ENCODE measurements at regions not wholly inside any gene's neighbourhood (a gene's known extent, or its start where the extent isn't known, plus 50 kb on each side); places are given as distances from the start of the nearest gene placed in this dataset.
A peak's percentile ranks its signal among the peaks of the same experiment; 100 is the strongest.

- no peaks in the 10 kb centered on the region for H3K27me3 ChIP-seq (ENCODE audit: insufficient read depth, low read length)
- no peak overlapping the region for H3T11ph ChIP-seq (ENCODE audit: low read length)
- H4K20me1 ChIP-seq (ENCODE audit: control insufficient read depth, insufficient read depth, insufficient read length), result no peaks in the 10 kb centered on the region
- H2BK5ac ChIP-seq (ENCODE audit: insufficient read length, low read length), result no peak overlapping the region
- no peak overlapping the region for H3K23ac ChIP-seq (ENCODE audit: insufficient read length, low read depth, low read length)
- no peak overlapping the region for H3K18ac ChIP-seq (ENCODE audit: insufficient read length, low read depth, low read length)
- H2AFZ ChIP-seq (ENCODE audit: low read length), result no peak overlapping the region
- DNase-seq, result no peak
- no peak overlapping the region for H3K4me2 ChIP-seq (ENCODE audit: insufficient read depth, insufficient read length, low read length)
- H3K79me2 ChIP-seq (ENCODE audit: insufficient read depth, low read length), result no peaks in the 10 kb centered on the region
- no peaks in the 10 kb centered on the region for H3K36me3 Mint-ChIP-seq (ENCODE audit: insufficient read depth in 1 of 3, low read depth in 3 of 3)
- H4K8ac ChIP-seq (replicated peaks; ENCODE audit: insufficient read length, low read depth, low read length), result no peak overlapping the region
- H3K9me3 Mint-ChIP-seq, result no peaks in the 10 kb centered on the region
- no peak overlapping the region for H2BK20ac ChIP-seq (ENCODE audit: low read depth, low read length, poor library complexity, severe bottlenecking)
- no peak for TF ChIP-seq CTCF (conservative IDR thresholded peaks at IDR 0.05)
- H3K4ac ChIP-seq (ENCODE audit: low read depth, low read length), result no peak overlapping the region
- no peak overlapping the region for H2BK15ac ChIP-seq (ENCODE audit: low read depth, low read length)
- H3K4me3 Mint-ChIP-seq, result no peak overlapping the region
- H3K4me1 ChIP-seq (ENCODE audit: insufficient read depth, low read length), result peaks cover 9% of the 10 kb centered on the region; the same call in 1 of the 2 replicates
- no peak overlapping the region for H3K27ac ChIP-seq (ENCODE audit: insufficient read length, low read depth, low read length)
- H2BK12ac ChIP-seq (ENCODE audit: insufficient read length, low read depth, low read length), result no peak overlapping the region
- peak overlapping the region in 1 of 3 experiments; percentile 67; a peak in 1 of 7 replicates for H3K27ac Mint-ChIP-seq
- H3K23me2 ChIP-seq (ENCODE audit: insufficient read length, low read depth, low read length, poor library complexity, severe bottlenecking), result no peaks in the 10 kb centered on the region
- no peak overlapping the region for H3K56ac ChIP-seq (ENCODE audit: insufficient read length, low read depth, low read length)
- no CpG with 5 or more reads among the region's 2 CpGs for WGBS (ENCODE audit: extremely low coverage, insufficient read length, low lambda C conversion rate)
- H3K14ac ChIP-seq (ENCODE audit: insufficient read depth, low read length), result no peak overlapping the region
- no peak overlapping the region for H4K5ac ChIP-seq (ENCODE audit: insufficient read length, low read depth, low read length)
- H2BK120ac ChIP-seq (ENCODE audit: low read depth, low read length, poor library complexity, severe bottlenecking), result no peak overlapping the region
- no peaks in the 10 kb centered on the region for H3K79me1 ChIP-seq (ENCODE audit: insufficient read depth, low read depth, low read length, poor library complexity, severe bottlenecking)
- no peaks in the 10 kb centered on the region for H3K27me3 Mint-ChIP-seq (ENCODE audit: low read depth)
- no peak overlapping the region for H3K9ac ChIP-seq (ENCODE audit: extremely low read depth, insufficient read length, low read length)
- H4K91ac ChIP-seq (ENCODE audit: insufficient read length, low read depth, low read length), result no peak overlapping the region
- H3K4me1 Mint-ChIP-seq, result peaks cover 22 to 28% of the 10 kb centered on the region in 2 experiments
- H3K9me3 ChIP-seq (ENCODE audit: control insufficient read depth, low read depth, low read length), result no peaks in the 10 kb centered on the region
- no peak overlapping the region for H2AK5ac ChIP-seq (ENCODE audit: insufficient read length, low read length)
These were observed 112.4 kb downstream of the SH3TC2 start for GRCh38 chr5:148950471-148950863.
